ENCODE measurements at regions not wholly inside any gene's neighbourhood (a gene's known extent, or its start where the extent isn't known, plus 50 kb on each side); places are given as distances from the start of the nearest gene placed in this dataset.

DNA sequence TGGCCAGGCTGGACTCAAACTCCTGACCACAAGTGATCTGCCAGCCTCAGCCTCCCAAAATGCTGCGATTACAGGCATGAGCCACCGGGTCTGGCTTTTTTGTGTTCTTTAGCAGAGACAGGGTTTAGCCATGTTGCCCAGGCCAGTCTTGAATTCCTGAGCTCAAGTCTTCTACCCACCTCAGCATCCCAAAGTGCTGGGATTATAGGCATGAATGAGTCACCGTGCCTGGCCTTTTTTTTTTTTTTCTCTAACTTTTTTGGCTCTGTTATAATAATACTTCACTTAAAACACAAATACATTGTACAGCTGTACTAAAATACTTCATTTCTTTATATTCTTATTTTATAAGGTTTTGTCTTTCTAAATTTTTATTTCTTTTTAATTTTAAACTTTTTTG is 599.5 kb upstream of the PCDH9 start:
- Histone ChIP-seq H3K27ac (ENCODE audit: low read depth in 1 of 2, low read length in 2 of 2) (no peak overlapping the region), H3K4me1 (ENCODE audit: control insufficient read depth in 4 of 4, insufficient read depth in 4 of 4, low read length in 3 of 4) (no peaks in the 10 kb centered on the region), H3K27me3 (ENCODE audit: control insufficient read depth in 4 of 4, insufficient read depth in 4 of 4, low read length in 3 of 4) (no peaks in the 10 kb centered on the region), H3K4me3 (ENCODE audit: low read depth in 1 of 3, low read length in 3 of 3) (no peak overlapping the region), H3K9ac (ENCODE audit: low read depth in 1 of 2, low read length in 2 of 2) (no peak overlapping the region), H3K9me3 (ENCODE audit: control insufficient read depth in 4 of 4, low read length in 3 of 4) (no peaks in the 10 kb centered on the region), H3K36me3 (ENCODE audit: control insufficient read depth in 4 of 4, insufficient read depth in 3 of 4, low read depth in 1 of 4, low read length in 3 of 4) (no peaks in the 10 kb centered on the region)
- 89% methylated on average over 3 of the region's 3 CpGs for WGBS
- no peak for DNase-seq (ENCODE audit: low spot score)
- TF ChIP-seq, protein P1, sequence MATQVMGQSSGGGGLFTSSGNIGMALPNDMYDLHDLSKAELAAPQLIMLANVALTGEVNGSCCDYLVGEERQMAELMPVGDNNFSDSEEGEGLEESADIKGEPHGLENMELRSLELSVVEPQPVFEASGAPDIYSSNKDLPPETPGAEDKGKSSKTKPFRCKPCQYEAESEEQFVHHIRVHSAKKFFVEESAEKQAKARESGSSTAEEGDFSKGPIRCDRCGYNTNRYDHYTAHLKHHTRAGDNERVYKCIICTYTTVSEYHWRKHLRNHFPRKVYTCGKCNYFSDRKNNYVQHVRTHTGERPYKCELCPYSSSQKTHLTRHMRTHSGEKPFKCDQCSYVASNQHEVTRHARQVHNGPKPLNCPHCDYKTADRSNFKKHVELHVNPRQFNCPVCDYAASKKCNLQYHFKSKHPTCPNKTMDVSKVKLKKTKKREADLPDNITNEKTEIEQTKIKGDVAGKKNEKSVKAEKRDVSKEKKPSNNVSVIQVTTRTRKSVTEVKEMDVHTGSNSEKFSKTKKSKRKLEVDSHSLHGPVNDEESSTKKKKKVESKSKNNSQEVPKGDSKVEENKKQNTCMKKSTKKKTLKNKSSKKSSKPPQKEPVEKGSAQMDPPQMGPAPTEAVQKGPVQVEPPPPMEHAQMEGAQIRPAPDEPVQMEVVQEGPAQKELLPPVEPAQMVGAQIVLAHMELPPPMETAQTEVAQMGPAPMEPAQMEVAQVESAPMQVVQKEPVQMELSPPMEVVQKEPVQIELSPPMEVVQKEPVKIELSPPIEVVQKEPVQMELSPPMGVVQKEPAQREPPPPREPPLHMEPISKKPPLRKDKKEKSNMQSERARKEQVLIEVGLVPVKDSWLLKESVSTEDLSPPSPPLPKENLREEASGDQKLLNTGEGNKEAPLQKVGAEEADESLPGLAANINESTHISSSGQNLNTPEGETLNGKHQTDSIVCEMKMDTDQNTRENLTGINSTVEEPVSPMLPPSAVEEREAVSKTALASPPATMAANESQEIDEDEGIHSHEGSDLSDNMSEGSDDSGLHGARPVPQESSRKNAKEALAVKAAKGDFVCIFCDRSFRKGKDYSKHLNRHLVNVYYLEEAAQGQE (IDR thresholded peaks at IDR 0.05) = no peak
- TF ChIP-seq TAF1 (conservative IDR thresholded peaks at IDR 0.05) = no peak
- TF ChIP-seq JUND (IDR thresholded peaks at IDR 0.05) = no peak
- TF ChIP-seq, protein P2, sequence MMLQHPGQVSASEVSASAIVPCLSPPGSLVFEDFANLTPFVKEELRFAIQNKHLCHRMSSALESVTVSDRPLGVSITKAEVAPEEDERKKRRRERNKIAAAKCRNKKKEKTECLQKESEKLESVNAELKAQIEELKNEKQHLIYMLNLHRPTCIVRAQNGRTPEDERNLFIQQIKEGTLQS (IDR thresholded peaks at IDR 0.05) = no peak
- TF ChIP-seq, protein P3, sequence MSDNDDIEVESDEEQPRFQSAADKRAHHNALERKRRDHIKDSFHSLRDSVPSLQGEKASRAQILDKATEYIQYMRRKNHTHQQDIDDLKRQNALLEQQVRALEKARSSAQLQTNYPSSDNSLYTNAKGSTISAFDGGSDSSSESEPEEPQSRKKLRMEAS (IDR thresholded peaks at IDR 0.05) = no peak
- TF ChIP-seq, protein P4, sequence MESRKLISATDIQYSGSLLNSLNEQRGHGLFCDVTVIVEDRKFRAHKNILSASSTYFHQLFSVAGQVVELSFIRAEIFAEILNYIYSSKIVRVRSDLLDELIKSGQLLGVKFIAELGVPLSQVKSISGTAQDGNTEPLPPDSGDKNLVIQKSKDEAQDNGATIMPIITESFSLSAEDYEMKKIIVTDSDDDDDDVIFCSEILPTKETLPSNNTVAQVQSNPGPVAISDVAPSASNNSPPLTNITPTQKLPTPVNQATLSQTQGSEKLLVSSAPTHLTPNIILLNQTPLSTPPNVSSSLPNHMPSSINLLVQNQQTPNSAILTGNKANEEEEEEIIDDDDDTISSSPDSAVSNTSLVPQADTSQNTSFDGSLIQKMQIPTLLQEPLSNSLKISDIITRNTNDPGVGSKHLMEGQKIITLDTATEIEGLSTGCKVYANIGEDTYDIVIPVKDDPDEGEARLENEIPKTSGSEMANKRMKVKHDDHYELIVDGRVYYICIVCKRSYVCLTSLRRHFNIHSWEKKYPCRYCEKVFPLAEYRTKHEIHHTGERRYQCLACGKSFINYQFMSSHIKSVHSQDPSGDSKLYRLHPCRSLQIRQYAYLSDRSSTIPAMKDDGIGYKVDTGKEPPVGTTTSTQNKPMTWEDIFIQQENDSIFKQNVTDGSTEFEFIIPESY (IDR thresholded peaks at IDR 0.05) = no peak
- TF ChIP-seq NR2F2 (IDR thresholded peaks at IDR 0.05) = no peak
- no peak for TF ChIP-seq RXRA (IDR thresholded peaks at IDR 0.05)
- no peak for TF ChIP-seq EGR1 (IDR thresholded peaks at IDR 0.05; ENCODE audit: low read depth in 2 of 2)
- TF ChIP-seq FOXA2 (IDR thresholded peaks at IDR 0.05) = no peak
- TF ChIP-seq RAD21 (IDR thresholded peaks at IDR 0.05) = no peak
- TF ChIP-seq GABPA (IDR thresholded peaks at IDR 0.05 in 1 of 2, conservative IDR thresholded peaks at IDR 0.05 in 1 of 2) = no peak
- TF ChIP-seq HNF4G (IDR thresholded peaks at IDR 0.05) = no peak
- no peak for TF ChIP-seq YY1 (IDR thresholded peaks at IDR 0.05)
- no peak for TF ChIP-seq FOXA1 (IDR thresholded peaks at IDR 0.05)
- no peak for TF ChIP-seq HNF4A (conservative IDR thresholded peaks at IDR 0.05)

DNA sequence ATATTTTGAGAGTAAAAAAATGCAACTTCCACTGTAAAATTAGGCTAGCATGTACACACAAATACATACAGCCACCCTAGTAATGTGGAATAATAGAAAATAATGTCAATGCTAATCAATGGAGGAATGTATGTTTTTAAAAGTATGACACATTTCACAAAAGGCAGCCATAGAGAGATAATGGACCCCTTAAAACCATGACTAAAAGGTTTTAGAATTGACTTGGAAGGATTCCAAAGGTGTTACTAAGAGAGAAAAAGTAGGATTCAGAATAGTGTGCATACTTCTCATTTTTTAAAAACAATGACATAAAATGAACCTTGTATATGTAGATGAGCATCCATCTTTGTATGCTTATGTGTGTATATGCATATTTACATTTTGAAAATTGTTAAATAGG is 597.9 kb upstream of the PCDH9 start:
- no peak overlapping the region for H3K4me3 ChIP-seq (ENCODE audit: low read depth in 1 of 3, low read length in 3 of 3)
- H3K36me3 ChIP-seq (ENCODE audit: control insufficient read depth in 4 of 4, insufficient read depth in 3 of 4, low read depth in 1 of 4, low read length in 3 of 4) = no peaks in the 10 kb centered on the region
- no peaks in the 10 kb centered on the region for H3K27me3 ChIP-seq (ENCODE audit: control insufficient read depth in 4 of 4, insufficient read depth in 4 of 4, low read length in 3 of 4)
- no peaks in the 10 kb centered on the region for H3K4me1 ChIP-seq (ENCODE audit: control insufficient read depth in 4 of 4, insufficient read depth in 4 of 4, low read length in 3 of 4)
- H3K27ac ChIP-seq (ENCODE audit: low read depth in 1 of 2, low read length in 2 of 2) = no peak overlapping the region
- H3K9ac ChIP-seq (ENCODE audit: low read depth in 1 of 2, low read length in 2 of 2) = no peak overlapping the region
- DNase-seq (ENCODE audit: low spot score) = no peak
- no peaks in the 10 kb centered on the region for H3K9me3 ChIP-seq (ENCODE audit: control insufficient read depth in 4 of 4, low read length in 3 of 4)
- TF ChIP-seq HNF4A (conservative IDR thresholded peaks at IDR 0.05) (no peak), RAD21 (IDR thresholded peaks at IDR 0.05) (no peak), GABPA (IDR thresholded peaks at IDR 0.05 in 1 of 2, conservative IDR thresholded peaks at IDR 0.05 in 1 of 2) (no peak), RXRA (IDR thresholded peaks at IDR 0.05) (no peak), FOXA1 (IDR thresholded peaks at IDR 0.05) (no peak), JUND (IDR thresholded peaks at IDR 0.05) (no peak), HNF4G (IDR thresholded peaks at IDR 0.05) (no peak), SP1 (IDR thresholded peaks at IDR 0.05) (no peak), NR2F2 (IDR thresholded peaks at IDR 0.05) (no peak), EGR1 (IDR thresholded peaks at IDR 0.05; ENCODE audit: low read depth in 2 of 2) (no peak), YY1 (IDR thresholded peaks at IDR 0.05) (no peak), TAF1 (conservative IDR thresholded peaks at IDR 0.05) (no peak), FOXA2 (IDR thresholded peaks at IDR 0.05) (no peak)
- TF ChIP-seq, protein P1 (IDR thresholded peaks at IDR 0.05) = no peak
- TF ChIP-seq, protein P4 (IDR thresholded peaks at IDR 0.05) = no peak
- TF ChIP-seq, protein P2 (IDR thresholded peaks at IDR 0.05) = no peak
